Upper lobe of right lung (tissue), 1 donor: ENCODE measurements at regions not wholly inside any gene's neighbourhood (a gene's known extent, or its start where the extent isn't known, plus 50 kb on each side); places are given as distances from the start of the nearest gene placed in this dataset.
"Not testable (repeated sequence)": the region's sequence is repeated elsewhere in the genome, so short reads cannot be mapped to it uniquely, and the experiment has no call there.

ENCODE experiments used
- ATAC-seq: fragments of 200-7000 bp; cut with Tn5 transposase; one replicate; pipeline ENCODE4 v1.9.1; 2020; ENCODE audit warnings: mild to moderate bottlenecking, moderate library complexity
- DNase-seq: peaks from one replicate; pipeline ENCODE4 v3.0.0-alpha.2; 2020
- H3K27ac ChIP-seq: fragments of 200-600 bp; one replicate; pipeline ENCODE4 v1.8.0; 2022
- H3K27me3 ChIP-seq: fragments of 200-600 bp; one replicate; pipeline ENCODE4 v1.8.0; 2022; ENCODE audit warnings: mild to moderate bottlenecking
- H3K36me3 ChIP-seq: fragments of 200-600 bp; one replicate; pipeline ENCODE4 v1.8.0; 2022
- H3K4me1 ChIP-seq: fragments of 200-600 bp; one replicate; pipeline ENCODE4 v1.8.0; 2022
- H3K4me3 ChIP-seq: fragments of 200-600 bp; one replicate; pipeline ENCODE4 v1.8.0; 2022; ENCODE audit warnings: mild to moderate bottlenecking
- H3K9me3 ChIP-seq: fragments of 200-600 bp; one replicate; pipeline ENCODE4 v1.8.0; 2022
- intact Hi-C: fragments of 100-400 bp; cut with DNase I; formaldehyde crosslinking; loops from one replicate; pipeline ENCODE4 v1.11.0; 2022
- TF ChIP-seq, protein P1 (sequence below): fragments of 200-600 bp; IDR thresholded peaks from one replicate; pipeline ENCODE4 v1.8.0; 2022; ENCODE audit warnings: antibody characterized with exemption
- donor health status: DM: no; HTN: yes; CAD: no; lungs with severe emphysema.

DNA sequence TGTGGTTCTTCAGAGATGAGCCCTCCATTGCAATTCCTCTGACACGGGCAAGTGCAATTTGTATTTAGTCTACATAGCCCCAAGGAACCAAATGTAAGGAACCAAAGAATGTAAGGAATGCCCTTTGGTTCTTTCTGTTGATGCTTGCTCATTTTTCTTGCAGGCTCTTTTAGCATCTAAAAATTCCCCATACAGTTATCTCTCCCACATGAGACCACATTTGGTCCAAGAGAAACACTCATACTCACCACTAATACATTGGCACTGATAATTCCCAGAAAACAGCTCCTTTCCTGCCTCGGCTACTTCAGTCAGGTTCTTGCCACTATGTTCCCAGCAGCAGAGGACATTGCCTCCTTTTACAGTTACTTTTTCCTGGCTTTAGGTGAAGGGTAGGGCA is 332.6 kb downstream of the AEBP2 start:
- ATAC-seq (no peak), DNase-seq (no peak)
- no peaks in the 10 kb centered on the region for H3K36me3 ChIP-seq
- no peak overlapping the region for H3K4me3 ChIP-seq
- no peaks in the 10 kb centered on the region for H3K4me1 ChIP-seq
- H3K9me3 ChIP-seq, result no peaks in the 10 kb centered on the region
- no peaks in the 10 kb centered on the region for H3K27me3 ChIP-seq
- intact Hi-C loops, result no loop called here
- H3K27ac ChIP-seq, result no peak overlapping the region
- TF ChIP-seq, protein P1, sequence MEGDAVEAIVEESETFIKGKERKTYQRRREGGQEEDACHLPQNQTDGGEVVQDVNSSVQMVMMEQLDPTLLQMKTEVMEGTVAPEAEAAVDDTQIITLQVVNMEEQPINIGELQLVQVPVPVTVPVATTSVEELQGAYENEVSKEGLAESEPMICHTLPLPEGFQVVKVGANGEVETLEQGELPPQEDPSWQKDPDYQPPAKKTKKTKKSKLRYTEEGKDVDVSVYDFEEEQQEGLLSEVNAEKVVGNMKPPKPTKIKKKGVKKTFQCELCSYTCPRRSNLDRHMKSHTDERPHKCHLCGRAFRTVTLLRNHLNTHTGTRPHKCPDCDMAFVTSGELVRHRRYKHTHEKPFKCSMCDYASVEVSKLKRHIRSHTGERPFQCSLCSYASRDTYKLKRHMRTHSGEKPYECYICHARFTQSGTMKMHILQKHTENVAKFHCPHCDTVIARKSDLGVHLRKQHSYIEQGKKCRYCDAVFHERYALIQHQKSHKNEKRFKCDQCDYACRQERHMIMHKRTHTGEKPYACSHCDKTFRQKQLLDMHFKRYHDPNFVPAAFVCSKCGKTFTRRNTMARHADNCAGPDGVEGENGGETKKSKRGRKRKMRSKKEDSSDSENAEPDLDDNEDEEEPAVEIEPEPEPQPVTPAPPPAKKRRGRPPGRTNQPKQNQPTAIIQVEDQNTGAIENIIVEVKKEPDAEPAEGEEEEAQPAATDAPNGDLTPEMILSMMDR, result no peak

DNA sequence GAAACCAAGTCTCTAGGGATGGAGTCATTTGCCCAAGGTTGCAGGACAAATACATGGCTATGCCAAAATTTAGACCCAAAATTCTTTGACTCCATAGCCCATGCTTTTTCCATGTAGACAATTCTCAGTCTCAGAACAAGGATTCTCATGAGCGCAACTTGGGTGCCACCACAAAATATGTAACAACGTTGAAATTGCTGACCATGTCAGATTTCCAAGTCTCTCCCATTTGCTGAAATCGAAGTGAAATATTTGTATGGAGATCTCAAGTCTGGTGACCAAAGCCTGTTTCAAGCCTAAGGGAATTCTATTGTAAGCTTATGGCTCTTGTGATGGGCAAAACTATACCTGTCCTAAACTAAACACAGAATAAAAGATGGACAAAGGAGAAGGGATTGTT is 333.5 kb downstream of the AEBP2 start:
- H3K36me3 ChIP-seq, result no peaks in the 10 kb centered on the region
- DNase-seq, result no peak
- TF ChIP-seq, protein P1, result no peak
- no peaks in the 10 kb centered on the region for H3K4me1 ChIP-seq
- no peak overlapping the region for H3K4me3 ChIP-seq
- H3K9me3 ChIP-seq, result no peaks in the 10 kb centered on the region
- no peaks in the 10 kb centered on the region for H3K27me3 ChIP-seq
- H3K27ac ChIP-seq, result no peak overlapping the region
- no peak for ATAC-seq
- intact Hi-C loops, result no loop called here

GRCh38 chr12:19775241-19775640 is 335.9 kb downstream of the AEBP2 start:
- no peak for DNase-seq
- ATAC-seq, result no peak
- H3K27ac ChIP-seq, result no peak overlapping the region
- H3K9me3 ChIP-seq, result no peaks in the 10 kb centered on the region
- TF ChIP-seq, protein P1, result no peak
- intact Hi-C loops, result no loop called here
- H3K4me3 ChIP-seq, result no peak overlapping the region
- no peaks in the 10 kb centered on the region for H3K4me1 ChIP-seq
- H3K36me3 ChIP-seq, result no peaks in the 10 kb centered on the region
- no peaks in the 10 kb centered on the region for H3K27me3 ChIP-seq

DNA sequence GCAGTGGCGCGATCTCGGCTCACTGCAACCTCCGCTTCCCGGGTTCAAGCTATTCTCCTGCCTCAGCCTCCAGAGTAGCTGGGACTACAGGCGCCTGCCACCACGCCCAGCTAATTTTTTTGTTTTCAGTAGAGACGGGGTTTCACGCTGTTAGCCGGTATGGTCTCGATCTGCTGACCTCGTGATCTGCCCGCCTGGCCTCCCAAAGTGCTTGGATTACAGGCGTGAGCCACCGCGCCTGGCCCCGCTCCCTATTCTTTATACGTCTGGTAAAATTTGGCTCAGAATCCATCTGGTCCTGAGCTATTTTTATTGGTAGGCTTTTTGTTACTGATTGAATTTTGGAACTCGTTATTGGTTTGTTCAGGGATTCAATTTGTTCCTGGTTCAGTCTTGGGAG is 336.7 kb downstream of the AEBP2 start:
- H3K4me3 ChIP-seq, H3K4me1 ChIP-seq, H3K9me3 ChIP-seq, ATAC-seq, intact Hi-C loops, H3K27me3 ChIP-seq, H3K27ac ChIP-seq, DNase-seq, H3K36me3 ChIP-seq: not testable (repeated sequence)

GRCh38 chr12:19778172-19778571 is 338.9 kb downstream of the AEBP2 start:
- no peaks in the 10 kb centered on the region for H3K9me3 ChIP-seq
- H3K27ac ChIP-seq, result no peak overlapping the region
- no peak for ATAC-seq
- no peak for DNase-seq
- TF ChIP-seq, protein P1, result no peak
- no peak overlapping the region for H3K4me3 ChIP-seq
- H3K4me1 ChIP-seq, result no peaks in the 10 kb centered on the region
- no peaks in the 10 kb centered on the region for H3K36me3 ChIP-seq
- no peaks in the 10 kb centered on the region for H3K27me3 ChIP-seq
- intact Hi-C loops, result no loop called here

DNA sequence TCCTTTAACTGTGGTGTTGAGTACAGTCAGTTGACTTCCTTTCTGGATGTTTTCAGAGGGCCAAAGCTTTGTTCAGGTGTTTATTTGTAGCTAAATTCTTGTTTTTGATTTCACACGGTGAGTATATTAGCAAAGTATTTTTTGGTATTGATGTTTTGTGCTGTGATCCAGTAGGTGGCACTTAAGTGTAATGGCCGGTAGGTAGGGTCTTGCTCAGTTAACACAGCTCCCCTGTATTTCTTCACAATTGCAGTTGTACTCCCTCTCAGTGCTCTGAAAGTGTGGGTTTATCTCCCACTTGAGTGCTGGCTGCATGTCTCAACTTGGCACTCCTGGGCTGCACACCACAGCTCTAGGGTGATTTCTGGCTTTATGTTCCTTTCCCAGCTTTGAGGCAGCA is 339.5 kb downstream of the AEBP2 start:
- ATAC-seq, result peak; percentile 23
- intact Hi-C loops, result no loop called here
- H3K4me1 ChIP-seq, result no peaks in the 10 kb centered on the region
- DNase-seq, result no peak
- no peaks in the 10 kb centered on the region for H3K9me3 ChIP-seq
- TF ChIP-seq, protein P1, result no peak
- H3K27ac ChIP-seq, result no peak overlapping the region
- no peaks in the 10 kb centered on the region for H3K27me3 ChIP-seq
- no peak overlapping the region for H3K4me3 ChIP-seq
- no peaks in the 10 kb centered on the region for H3K36me3 ChIP-seq
